Endodermal cell (in vitro differentiated cells): ENCODE measurements at regions not wholly inside any gene's neighbourhood (a gene's known extent, or its start where the extent isn't known, plus 50 kb on each side); places are given as distances from the start of the nearest gene placed in this dataset.

Experiments
- DNase-seq: peaks from one replicate; pipeline ENCODE4 v3.0.0-alpha.2; 2017
- H3K27ac ChIP-seq: 2 replicates; pipeline ENCODE4 v1.5.1; 2013; ENCODE audit warnings: mild to moderate bottlenecking, low read depth, low read length, moderate library complexity
- H3K27me3 ChIP-seq: 2 replicates; pipeline ENCODE4 v1.6.1; 2013; ENCODE audit warnings: mild to moderate bottlenecking, low read length, moderate library complexity; ENCODE audit not compliant: insufficient read depth, control insufficient read depth, poor library complexity, severe bottlenecking
- H3K36me3 ChIP-seq: 2 replicates; pipeline ENCODE4 v1.7.0; 2013; ENCODE audit warnings: mild to moderate bottlenecking, low read length, moderate library complexity; ENCODE audit not compliant: control insufficient read depth, insufficient read depth
- H3K4me1 ChIP-seq: one replicate; pipeline ENCODE4 v1.7.0; 2013; ENCODE audit warnings: low read length; ENCODE audit not compliant: control insufficient read depth, insufficient read depth
- H3K4me3 ChIP-seq: 2 replicates; pipeline ENCODE4 v1.5.1; 2013; ENCODE audit warnings: mild to moderate bottlenecking, low read length, moderate library complexity
- H3K9ac ChIP-seq: 2 replicates; pipeline ENCODE4 v1.6.1; 2013; ENCODE audit warnings: mild to moderate bottlenecking, low read length, moderate library complexity; ENCODE audit not compliant: poor library complexity, severe bottlenecking; ENCODE audit errors: extremely low read depth
- H3K9me3 ChIP-seq: 2 replicates; pipeline ENCODE4 v1.6.1; 2013; ENCODE audit warnings: mild to moderate bottlenecking, low read length, moderate library complexity; ENCODE audit not compliant: control insufficient read depth
- H3K27ac Mint-ChIP-seq: 2 replicates; pipeline ENCODE4 v1.8.0; 2020; ENCODE audit warnings: mixed read lengths
- H3K27me3 Mint-ChIP-seq: 2 replicates; pipeline ENCODE4 v1.8.0; 2021; ENCODE audit warnings: mild to moderate bottlenecking, mixed read lengths; ENCODE audit not compliant: insufficient read depth
- H3K36me3 Mint-ChIP-seq: 2 replicates; pipeline ENCODE4 v1.8.0; 2020; ENCODE audit warnings: low read depth, mixed read lengths
- H3K4me1 Mint-ChIP-seq: 2 replicates; pipeline ENCODE4 v1.8.0; 2020; ENCODE audit warnings: mixed read lengths
- H3K4me3 Mint-ChIP-seq: 2 replicates; pipeline ENCODE4 v1.8.0; 2020; ENCODE audit warnings: mild to moderate bottlenecking, moderate library complexity, mixed read lengths
- H3K9me3 Mint-ChIP-seq: 2 replicates; pipeline ENCODE4 v1.8.0; 2020; ENCODE audit warnings: mild to moderate bottlenecking, mixed read lengths
- CTCF ChIP-seq: fragments of 200-600 bp; sonication (generic); conservative IDR thresholded peaks from 2 replicates; pipeline ENCODE4 v1.5.0; 2021; ENCODE audit warnings: antibody characterized with exemption, mild to moderate bottlenecking
- WGBS, 2 experiments: methylation state at CpG; one replicate each; pipeline versions ENCODE4 v1.1.5 to v1.1.7; 2013; ENCODE audit warnings: missing lambda C conversion rate in 2 of 2, mixed read lengths in 1 of 2; ENCODE audit not compliant: insufficient coverage in 1 of 2, insufficient read length in 1 of 2; 5-methylcytosine and 5-hydroxymethylcytosine counted together

DNA sequence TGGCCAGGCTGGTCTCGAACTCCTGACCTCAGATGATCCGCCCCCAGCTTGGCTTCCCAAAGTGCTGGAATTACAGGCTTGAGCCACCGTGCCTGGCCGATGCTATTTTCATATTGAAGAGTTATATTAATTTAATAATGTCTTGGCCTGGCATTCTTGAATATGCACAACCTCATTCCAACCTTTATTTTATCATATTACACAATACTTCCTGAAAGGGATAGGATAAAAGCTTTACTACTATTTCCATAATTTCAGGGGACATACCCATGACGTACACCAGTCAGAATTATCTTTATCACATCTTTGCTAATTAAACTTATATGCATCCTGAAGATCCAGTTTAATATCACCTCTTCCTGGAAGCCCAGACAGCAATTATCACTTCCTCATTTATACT, 205.3 kb downstream of the ZIC4 start:
- no peak overlapping the region for H3K4me3 ChIP-seq
- no peaks in the 10 kb centered on the region for H3K27me3 ChIP-seq
- H3K9me3 ChIP-seq = peaks cover under 1% of the 10 kb centered on the region
- no peak overlapping the region for H3K27ac Mint-ChIP-seq
- no peak overlapping the region for H3K27ac ChIP-seq
- DNase-seq = no peak
- no peaks in the 10 kb centered on the region for H3K36me3 ChIP-seq
- H3K36me3 Mint-ChIP-seq = no peaks in the 10 kb centered on the region
- 96% methylated on average over 5 of the region's 5 CpGs; no CpG with 5 or more reads in 1 of the 2 experiments for WGBS, 2 experiments
- H3K4me3 Mint-ChIP-seq = no peak overlapping the region
- peaks cover 2% of the 10 kb centered on the region for H3K9me3 Mint-ChIP-seq
- H3K27me3 Mint-ChIP-seq = no peaks in the 10 kb centered on the region
- peaks cover 10% of the 10 kb centered on the region for H3K4me1 Mint-ChIP-seq
- no peaks in the 10 kb centered on the region for H3K4me1 ChIP-seq
- H3K9ac ChIP-seq = no peak overlapping the region
- no peak for TF ChIP-seq CTCF

GRCh38 chr3:147200545-147200944, 205.8 kb downstream of the ZIC4 start:
- Mint-ChIP-seq H3K9me3 (peaks cover under 1% of the 10 kb centered on the region), H3K27me3 (no peaks in the 10 kb centered on the region), H3K4me3 (no peak overlapping the region), H3K27ac (no peak overlapping the region), H3K4me1 (peaks cover 10% of the 10 kb centered on the region), H3K36me3 (no peaks in the 10 kb centered on the region)
- WGBS, 2 experiments = 89 to 100% methylated on average over 1 to 4 of the region's 4 CpGs
- H3K9ac ChIP-seq = no peak overlapping the region
- TF ChIP-seq CTCF = no peak
- H3K4me3 ChIP-seq = no peak overlapping the region
- no peaks in the 10 kb centered on the region for H3K4me1 ChIP-seq
- no peaks in the 10 kb centered on the region for H3K27me3 ChIP-seq
- no peaks in the 10 kb centered on the region for H3K9me3 ChIP-seq
- no peak overlapping the region for H3K27ac ChIP-seq
- no peak for DNase-seq
- H3K36me3 ChIP-seq = no peaks in the 10 kb centered on the region

DNA sequence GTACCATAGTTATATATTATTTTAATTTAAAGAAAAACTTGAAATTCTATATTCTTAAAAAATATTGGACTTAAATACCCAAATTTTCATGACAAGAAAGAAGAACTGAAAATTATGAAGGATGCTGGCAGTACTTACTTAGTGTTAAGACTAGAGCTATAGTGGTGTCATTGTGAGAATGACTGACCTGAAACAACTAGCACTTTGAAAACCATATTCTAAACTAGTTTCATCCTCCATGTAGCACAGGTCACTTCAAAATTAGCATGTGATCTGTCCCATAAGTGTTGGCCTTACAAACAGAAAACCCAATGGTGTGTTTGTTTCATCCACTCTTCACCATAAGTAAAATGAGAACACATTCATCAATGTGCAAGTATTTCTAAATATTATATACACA, 208.6 kb downstream of the ZIC4 start:
- Histone ChIP-seq H3K27ac (no peak overlapping the region), H3K4me3 (no peak overlapping the region), H3K9me3 (no peaks in the 10 kb centered on the region), H3K27me3 (no peaks in the 10 kb centered on the region), H3K4me1 (no peaks in the 10 kb centered on the region), H3K36me3 (no peaks in the 10 kb centered on the region), H3K9ac (no peak overlapping the region)
- Mint-ChIP-seq H3K27ac (no peak overlapping the region), H3K27me3 (no peaks in the 10 kb centered on the region), H3K4me3 (no peak overlapping the region), H3K4me1 (no peaks in the 10 kb centered on the region), H3K9me3 (no peaks in the 10 kb centered on the region), H3K36me3 (no peaks in the 10 kb centered on the region)
- no peak for DNase-seq
- TF ChIP-seq CTCF = no peak
